Endometrium (tissue), 2 donors: ENCODE measurements at regions not wholly inside any gene's neighbourhood (a gene's known extent, or its start where the extent isn't known, plus 50 kb on each side); places are given as distances from the start of the nearest gene placed in this dataset.

ENCODE experiments used
- FAIRE-seq: peaks from 2 replicates; lab custom pipeline; 2012; peaks lifted over from hg19 to GRCh38; lab: Jason Lieb, UNC
- donor health status: control.
- donor health status: control.

- FAIRE-seq, result no peak
These were observed 124.2 kb downstream of the TMEM161B start for GRCh38 chr5:88144219-88145001.

DNA sequence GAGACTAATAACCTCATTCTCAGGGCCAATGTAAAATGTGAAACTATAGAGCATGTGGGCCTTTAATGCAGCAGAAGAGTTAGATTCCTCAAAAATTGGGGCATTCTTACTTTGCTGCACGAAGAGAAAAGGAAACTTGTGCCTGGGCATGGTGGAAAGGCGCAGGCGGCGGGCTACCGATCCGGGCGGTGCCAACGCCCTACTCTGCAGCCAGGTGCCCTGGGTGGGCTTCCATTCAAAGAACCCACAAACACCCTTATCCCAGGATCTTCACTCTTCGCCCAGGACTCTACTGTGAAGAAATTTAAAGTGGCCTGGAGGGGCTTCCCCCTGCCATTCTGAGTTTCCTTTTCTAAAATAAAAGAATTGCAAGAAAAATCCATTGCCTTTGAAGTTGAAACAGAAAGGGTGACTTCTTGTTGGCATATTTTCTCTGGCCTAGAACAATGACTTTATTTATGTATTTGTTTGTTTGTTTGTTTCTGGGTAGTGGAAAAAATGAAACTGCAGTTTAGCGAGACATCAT is 124.9 kb downstream of the TMEM161B start:
- FAIRE-seq, result no peak

GRCh38 chr5:88142886-88143692 is 125.6 kb downstream of the TMEM161B start:
- no peak for FAIRE-seq

DNA sequence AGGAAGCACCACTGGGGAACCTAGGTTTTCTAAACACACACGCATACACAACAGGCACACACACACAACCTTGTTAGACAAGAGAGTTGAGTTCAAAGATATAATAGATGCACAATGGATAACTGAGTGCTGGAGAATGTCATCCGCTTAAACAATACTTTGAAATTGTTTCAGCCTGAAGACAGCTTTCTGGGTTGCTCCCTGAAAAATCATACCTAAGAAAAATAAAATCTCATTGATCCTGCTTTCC is 126.1 kb downstream of the TMEM161B start:
- no peak for FAIRE-seq

DNA sequence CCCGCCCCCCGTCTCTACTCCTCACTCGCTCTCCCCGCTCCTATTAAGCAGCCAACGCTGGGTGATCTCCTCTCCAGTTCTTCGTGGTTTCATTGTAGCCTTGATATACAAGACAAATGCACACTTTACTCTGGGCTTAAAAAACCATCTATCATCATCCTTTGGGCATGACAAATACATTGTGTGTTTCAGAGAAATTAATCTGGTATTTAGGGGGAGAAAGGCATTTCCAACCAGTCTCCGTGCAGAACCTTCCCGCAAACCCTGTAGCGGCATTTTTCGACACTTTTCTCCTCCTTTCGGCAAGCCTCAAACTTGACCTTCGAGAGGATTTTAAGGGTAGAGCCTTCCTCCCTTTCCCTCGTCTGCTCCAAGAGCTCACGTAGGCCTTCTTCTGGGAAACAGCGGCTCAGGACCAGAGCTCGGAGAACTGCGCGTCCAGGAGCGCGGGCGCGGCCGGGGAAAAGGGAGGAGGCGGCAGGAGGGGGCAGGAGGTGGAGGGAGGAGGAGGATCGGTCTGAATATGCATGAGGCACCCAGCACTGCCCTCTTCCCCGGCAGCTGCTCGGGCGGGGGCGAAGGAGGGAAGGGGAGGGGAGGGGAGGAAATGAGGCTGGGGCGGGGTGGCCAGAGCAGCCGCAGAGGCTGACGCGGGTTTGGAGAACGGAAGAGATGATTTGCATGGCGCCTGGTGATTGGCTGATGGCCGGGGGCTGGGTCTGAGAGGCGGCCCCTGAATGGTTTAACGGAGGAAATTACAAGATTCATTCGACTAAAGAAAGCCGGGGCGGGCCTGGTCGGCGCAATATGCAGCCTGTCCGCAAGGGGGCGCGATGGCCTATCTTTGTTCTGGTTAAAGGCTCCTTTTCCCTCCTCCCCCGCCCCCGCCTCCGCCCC is 127.5 kb downstream of the TMEM161B start:
- FAIRE-seq, result no peak

DNA sequence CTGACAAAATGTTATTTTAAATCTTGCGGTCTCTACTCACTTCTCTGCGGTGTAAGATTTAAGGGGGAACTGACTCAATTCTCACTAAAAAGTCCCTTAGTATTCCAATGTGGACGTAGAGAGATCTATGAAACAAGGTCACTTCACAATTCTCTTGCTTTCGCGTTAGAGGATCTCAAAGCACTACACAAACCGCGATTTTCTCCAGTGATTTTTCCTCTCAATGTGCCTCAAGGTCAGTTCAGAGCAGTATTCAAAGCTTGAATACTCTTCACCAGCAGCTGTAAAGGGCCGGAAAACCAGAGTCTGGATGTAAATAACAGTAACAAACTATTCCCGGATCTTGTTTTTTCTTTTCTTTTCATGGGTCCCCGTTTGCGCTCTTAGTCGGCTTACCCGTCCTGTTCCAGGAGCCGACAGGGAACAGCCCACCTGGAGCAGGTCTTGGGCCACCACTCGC is 128.2 kb downstream of the TMEM161B start:
- no peak for FAIRE-seq

- no peak for FAIRE-seq
These were observed 138.3 kb downstream of the TMEM161B start for GRCh38 chr5:88130211-88130815.

- FAIRE-seq, result no peak
These were observed 139.8 kb downstream of the TMEM161B start for GRCh38 chr5:88128813-88129212.

- no peak for FAIRE-seq
These were observed 149.0 kb downstream of the TMEM161B start for GRCh38 chr5:88119535-88120125.

- FAIRE-seq, result no peak
These were observed 150.5 kb downstream of the TMEM161B start for GRCh38 chr5:88118179-88118578.

- no peak for FAIRE-seq
These were observed 151.1 kb downstream of the TMEM161B start for GRCh38 chr5:88117546-88117945.

GRCh38 chr5:88116396-88116795 is 152.2 kb downstream of the TMEM161B start:
- FAIRE-seq, result no peak

DNA sequence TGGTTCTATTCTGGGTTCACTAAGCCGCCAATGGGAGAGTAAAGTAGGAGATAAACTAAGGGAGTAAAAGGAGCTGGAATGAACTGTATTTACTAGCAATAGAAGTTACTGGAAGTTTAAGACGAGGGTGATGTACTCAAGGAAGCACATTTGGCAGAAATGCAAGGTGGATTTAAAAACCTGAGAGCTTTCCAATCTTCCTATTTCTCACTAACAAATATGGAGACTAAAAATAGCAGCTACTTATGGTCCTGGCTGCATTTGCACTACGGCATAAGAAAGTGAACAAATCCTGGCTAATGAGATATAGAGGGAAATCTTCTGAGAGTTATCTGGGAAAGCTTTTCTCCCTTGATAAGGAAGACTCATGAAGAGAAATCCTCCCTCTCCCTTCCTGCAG is 153.4 kb downstream of the TMEM161B start:
- no peak for FAIRE-seq

DNA sequence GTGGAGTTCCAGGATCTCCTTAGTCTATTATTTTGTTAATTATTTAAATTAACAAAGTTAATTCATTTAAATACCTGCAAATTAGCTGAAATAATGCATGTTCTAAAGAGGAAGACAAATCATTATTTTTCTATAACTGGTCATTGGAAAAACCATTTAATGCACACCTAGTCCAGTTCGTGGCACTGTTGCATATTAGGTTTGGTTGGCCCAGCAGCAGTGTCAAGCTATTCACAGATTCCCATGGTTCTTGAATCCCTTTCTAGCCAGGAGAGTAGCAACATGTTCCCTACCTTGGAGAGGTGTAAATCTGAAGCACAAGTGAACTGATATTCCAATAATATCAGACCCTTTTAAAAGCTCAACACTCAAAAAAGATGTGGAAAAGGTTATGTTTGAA is 155.2 kb downstream of the TMEM161B start:
- no peak for FAIRE-seq

GRCh38 chr5:88109818-88110217 is 158.8 kb downstream of the TMEM161B start:
- FAIRE-seq, result no peak

DNA sequence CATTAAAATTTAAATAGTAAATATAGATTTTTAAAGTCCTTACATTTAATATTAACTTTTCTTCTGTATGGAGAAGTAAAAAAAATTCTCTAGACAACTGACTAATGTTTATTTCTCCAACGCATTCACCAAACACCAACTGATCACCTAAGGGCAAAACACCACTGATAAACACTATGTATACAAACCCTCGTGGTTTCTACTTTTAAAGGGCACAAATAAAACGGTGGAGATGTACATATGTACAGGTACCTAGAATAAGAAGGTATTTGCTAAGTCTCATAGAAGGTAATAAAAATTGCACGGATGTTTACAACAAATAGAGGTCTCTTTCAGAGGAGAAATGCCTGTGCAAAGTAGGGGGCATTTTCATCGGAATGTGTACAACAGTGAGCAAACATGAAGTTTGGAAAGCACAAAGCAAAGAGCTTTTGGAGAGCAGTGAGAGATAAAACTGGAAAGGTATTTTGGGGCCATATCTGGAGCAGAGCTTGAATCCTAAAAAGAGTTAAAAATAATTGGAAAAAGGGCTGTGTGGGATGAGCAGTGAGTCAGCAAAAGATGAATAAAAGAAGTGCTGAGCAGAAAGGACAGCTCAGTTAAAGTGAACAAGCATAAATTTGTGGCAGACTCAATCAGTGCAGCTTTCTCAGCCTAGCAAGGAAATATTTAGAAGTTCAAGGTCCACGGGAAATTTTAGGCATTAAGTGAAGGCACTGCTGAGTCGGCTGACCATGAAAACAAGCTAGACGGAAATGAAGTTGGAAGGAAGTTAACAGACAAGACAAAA is 160.0 kb downstream of the TMEM161B start:
- no peak for FAIRE-seq

DNA sequence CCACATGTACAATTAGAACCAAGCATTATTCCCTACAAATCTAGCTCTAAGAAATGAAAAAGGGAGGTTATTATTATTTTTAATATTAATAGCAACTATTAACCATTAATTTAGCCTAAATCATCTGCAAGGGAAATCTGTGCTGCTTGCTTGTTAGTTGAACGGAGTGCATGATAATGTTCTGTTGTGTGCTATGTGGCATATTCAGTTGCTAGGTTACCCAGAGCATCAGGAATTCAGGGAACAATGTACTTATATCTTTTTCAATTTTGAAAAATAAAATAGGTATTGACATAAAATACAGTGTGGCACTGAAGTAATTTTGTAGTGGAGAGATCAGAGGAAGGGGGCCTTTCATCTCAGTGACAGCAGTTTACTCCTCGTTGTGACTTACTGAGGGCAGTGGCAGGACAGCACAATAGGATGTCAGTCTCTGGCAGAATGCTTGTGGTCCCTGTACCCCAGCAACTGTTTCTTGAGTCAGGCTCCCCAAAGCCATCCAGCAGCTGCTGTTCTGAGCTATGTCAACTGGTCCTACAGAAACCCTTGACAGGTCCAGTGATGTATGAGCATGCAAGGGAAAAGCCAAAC is 173.6 kb downstream of the TMEM161B start:
- no peak for FAIRE-seq

DNA sequence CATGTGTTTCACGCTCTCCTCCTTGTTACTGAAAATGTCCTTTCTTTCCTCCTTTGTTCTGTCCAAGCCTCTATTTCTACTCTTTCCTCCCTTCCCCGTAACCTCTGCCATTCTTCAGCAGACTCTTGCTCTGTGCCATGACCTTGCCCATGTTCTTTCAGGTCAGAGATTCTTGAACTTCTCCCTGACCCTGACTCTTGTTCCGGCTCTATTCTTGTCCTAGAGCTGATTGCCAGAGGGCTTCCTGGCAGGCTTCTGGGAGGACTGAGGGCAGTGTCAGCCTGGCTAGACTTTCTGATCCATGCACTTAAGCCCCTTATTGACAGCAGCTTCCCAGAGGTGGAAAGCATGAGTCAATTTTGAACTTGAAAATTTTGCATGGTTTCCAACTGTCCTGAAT is 174.2 kb downstream of the TMEM161B start:
- FAIRE-seq, result no peak

DNA sequence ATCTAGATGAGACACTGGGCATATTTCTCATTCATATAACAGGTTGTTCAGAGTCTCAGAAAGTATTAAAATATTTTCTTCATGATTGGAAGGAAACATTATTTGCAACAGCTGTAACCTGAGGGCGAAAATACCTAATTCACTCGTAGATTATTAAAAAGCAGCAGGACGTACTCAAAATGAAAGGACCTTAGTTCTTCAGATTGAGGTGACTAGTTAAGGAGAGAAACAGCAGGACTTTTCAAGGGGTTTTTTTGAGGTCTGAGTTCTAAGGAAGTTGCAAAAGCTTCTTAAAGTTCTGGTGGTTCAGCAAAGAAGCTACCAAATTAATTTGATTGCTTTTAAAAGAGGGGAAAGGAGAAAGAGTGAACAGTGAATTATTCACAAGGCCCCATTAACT is 174.9 kb downstream of the TMEM161B start:
- FAIRE-seq, result no peak

DNA sequence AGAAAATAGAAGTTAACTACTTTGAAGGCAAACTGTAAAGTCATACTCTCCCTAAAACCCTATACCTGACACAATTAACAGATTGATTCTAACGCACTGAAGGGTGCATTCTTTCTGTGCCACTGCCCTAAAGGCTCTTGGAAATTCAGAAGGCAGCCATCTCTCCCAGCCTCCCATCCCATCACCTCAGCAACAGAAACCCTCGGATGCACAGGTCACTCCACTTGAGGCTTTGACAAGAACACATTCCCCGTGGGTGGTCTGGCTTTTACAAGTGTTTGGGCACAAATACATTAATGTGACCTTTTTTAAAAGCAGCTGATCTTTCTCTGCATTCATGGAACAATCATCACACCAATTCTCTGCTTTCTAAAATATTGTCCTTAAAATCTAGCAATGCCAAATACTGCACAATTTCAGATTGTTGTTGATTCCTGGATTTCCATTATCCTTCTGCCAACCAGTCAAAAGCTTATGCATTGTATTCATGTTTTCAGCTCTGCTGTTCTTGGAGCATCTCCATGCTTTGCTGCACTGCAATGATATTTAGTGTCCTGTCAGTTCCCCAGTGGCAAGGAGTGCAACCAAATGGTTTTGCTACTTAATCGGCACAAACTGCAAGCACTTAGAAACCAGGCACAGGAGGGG is 175.6 kb downstream of the TMEM161B start:
- no peak for FAIRE-seq
